MM.1S (cell line): ENCODE measurements at regions not wholly inside any gene's neighbourhood (a gene's known extent, or its start where the extent isn't known, plus 50 kb on each side); places are given as distances from the start of the nearest gene placed in this dataset.
"Not testable (repeated sequence)": the region's sequence is repeated elsewhere in the genome, so short reads cannot be mapped to it uniquely, and the experiment has no call there.

Experiments used
- EZH2phosphoT487 ChIP-seq: fragments of 300-600 bp; sonication (generic); IDR thresholded peaks from 2 replicates; pipeline ENCODE4 v1.6.1; 2018; ENCODE audit warnings: antibody characterized with exemption, low read length
- TF ChIP-seq, protein P1 (sequence below): fragments of 300-600 bp; sonication (generic); IDR thresholded peaks from 2 replicates; pipeline ENCODE4 v1.5.1; 2016; ENCODE audit warnings: antibody characterized with exemption, low read length, mixed read lengths

DNA sequence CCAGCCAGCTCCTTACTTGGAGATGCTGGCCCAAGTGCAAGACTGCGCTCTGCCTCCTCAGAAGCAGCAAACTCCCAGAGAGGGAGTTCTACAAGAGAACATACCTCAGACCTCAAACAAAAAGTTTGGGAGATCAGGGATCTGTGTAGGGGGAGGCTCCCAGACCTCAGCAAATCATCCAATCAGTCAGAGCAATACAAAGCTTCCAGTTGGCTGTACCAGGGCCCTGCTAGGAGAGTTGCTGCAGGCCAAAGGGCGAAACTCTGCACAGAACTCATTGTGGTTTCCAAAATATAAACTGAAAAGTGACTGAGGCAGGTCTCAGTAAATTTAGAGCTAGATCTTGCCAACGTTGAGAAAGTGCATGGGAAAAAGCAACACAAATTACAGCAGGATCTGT lies 144.3 kb upstream of the NPAP1 start:
- TF ChIP-seq, protein P1, sequence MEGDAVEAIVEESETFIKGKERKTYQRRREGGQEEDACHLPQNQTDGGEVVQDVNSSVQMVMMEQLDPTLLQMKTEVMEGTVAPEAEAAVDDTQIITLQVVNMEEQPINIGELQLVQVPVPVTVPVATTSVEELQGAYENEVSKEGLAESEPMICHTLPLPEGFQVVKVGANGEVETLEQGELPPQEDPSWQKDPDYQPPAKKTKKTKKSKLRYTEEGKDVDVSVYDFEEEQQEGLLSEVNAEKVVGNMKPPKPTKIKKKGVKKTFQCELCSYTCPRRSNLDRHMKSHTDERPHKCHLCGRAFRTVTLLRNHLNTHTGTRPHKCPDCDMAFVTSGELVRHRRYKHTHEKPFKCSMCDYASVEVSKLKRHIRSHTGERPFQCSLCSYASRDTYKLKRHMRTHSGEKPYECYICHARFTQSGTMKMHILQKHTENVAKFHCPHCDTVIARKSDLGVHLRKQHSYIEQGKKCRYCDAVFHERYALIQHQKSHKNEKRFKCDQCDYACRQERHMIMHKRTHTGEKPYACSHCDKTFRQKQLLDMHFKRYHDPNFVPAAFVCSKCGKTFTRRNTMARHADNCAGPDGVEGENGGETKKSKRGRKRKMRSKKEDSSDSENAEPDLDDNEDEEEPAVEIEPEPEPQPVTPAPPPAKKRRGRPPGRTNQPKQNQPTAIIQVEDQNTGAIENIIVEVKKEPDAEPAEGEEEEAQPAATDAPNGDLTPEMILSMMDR: not testable (repeated sequence)
- not testable (repeated sequence) for TF ChIP-seq EZH2phosphoT487
